HFFc6 (cell line): ENCODE measurements at regions not wholly inside any gene's neighbourhood (a gene's known extent, or its start where the extent isn't known, plus 50 kb on each side); places are given as distances from the start of the nearest gene placed in this dataset.

Experiments used
- DNase-seq: peaks from one replicate; pipeline ENCODE4 v3.0.0-alpha.2; 2018
- H3K27ac Mint-ChIP-seq: 2 replicates; pipeline ENCODE4 v1.8.0; 2020; ENCODE audit warnings: mild to moderate bottlenecking, mixed read lengths
- H3K27me3 Mint-ChIP-seq: 2 replicates; pipeline ENCODE4 v1.8.0; 2021; ENCODE audit warnings: mild to moderate bottlenecking, moderate library complexity, mixed read lengths; ENCODE audit not compliant: insufficient read depth
- H3K36me3 Mint-ChIP-seq: 2 replicates; pipeline ENCODE4 v1.8.0; 2021; ENCODE audit warnings: low read depth, mixed read lengths
- H3K4me1 Mint-ChIP-seq: 2 replicates; pipeline ENCODE4 v1.8.0; 2020; ENCODE audit warnings: low read depth, mixed read lengths
- H3K4me3 Mint-ChIP-seq: 2 replicates; pipeline ENCODE4 v1.8.0; 2020; ENCODE audit warnings: mild to moderate bottlenecking, moderate library complexity, mixed read lengths
- H3K9me3 Mint-ChIP-seq: 2 replicates; pipeline ENCODE4 v1.8.0; 2020; ENCODE audit warnings: mild to moderate bottlenecking, mixed read lengths
- TF ChIP-seq, protein P1 (sequence below): fragments of 200-600 bp; sonication (generic); IDR thresholded peaks from 2 replicates; pipeline ENCODE4 v1.5.0; 2021; ENCODE audit warnings: antibody characterized with exemption, mild to moderate bottlenecking

- Mint-ChIP-seq H3K4me3 (peak overlapping the region; percentile 3; the same call in 1 of the 2 replicates), H3K9me3 (no peaks in the 10 kb centered on the region), H3K36me3 (no peaks in the 10 kb centered on the region), H3K27ac (peak overlapping the region; percentile 56; the same call in 1 of the 2 replicates), H3K27me3 (no peaks in the 10 kb centered on the region), H3K4me1 (peaks cover 58% of the 10 kb centered on the region)
- no peak for DNase-seq
- TF ChIP-seq, protein P1, sequence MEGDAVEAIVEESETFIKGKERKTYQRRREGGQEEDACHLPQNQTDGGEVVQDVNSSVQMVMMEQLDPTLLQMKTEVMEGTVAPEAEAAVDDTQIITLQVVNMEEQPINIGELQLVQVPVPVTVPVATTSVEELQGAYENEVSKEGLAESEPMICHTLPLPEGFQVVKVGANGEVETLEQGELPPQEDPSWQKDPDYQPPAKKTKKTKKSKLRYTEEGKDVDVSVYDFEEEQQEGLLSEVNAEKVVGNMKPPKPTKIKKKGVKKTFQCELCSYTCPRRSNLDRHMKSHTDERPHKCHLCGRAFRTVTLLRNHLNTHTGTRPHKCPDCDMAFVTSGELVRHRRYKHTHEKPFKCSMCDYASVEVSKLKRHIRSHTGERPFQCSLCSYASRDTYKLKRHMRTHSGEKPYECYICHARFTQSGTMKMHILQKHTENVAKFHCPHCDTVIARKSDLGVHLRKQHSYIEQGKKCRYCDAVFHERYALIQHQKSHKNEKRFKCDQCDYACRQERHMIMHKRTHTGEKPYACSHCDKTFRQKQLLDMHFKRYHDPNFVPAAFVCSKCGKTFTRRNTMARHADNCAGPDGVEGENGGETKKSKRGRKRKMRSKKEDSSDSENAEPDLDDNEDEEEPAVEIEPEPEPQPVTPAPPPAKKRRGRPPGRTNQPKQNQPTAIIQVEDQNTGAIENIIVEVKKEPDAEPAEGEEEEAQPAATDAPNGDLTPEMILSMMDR, result no peak
These were observed 182.8 kb downstream of the NRIP1 start for GRCh38 chr21:14881863-14882499.

DNA sequence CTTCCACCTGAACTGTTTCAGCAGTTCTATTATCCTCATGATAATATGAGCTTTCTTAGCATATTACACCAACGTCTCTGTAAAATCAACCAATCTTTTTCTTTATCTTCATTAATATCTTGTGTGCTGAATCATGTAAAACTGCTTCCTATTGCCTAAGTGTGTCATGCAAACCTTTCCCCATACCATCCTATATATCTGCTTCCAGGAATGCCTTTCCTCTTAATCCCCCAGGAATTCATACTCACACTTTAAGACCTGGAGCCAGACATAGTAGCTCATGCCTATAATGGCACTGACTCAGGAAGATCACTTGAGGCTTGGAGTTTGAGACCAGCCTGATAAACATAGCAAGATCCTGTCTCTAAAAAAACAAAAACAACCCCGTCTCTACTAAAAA lies 183.9 kb downstream of the NRIP1 start:
- H3K4me1 Mint-ChIP-seq, result peaks cover 69% of the 10 kb centered on the region
- DNase-seq, result peak; percentile 87
- H3K9me3 Mint-ChIP-seq, result no peaks in the 10 kb centered on the region
- H3K27ac Mint-ChIP-seq, result peak overlapping the region; percentile 36
- H3K36me3 Mint-ChIP-seq, result no peaks in the 10 kb centered on the region
- TF ChIP-seq, protein P1, result no peak; the same call in 1 of the 2 replicates
- peak overlapping the region; percentile 17; the same call in 1 of the 2 replicates for H3K4me3 Mint-ChIP-seq
- no peaks in the 10 kb centered on the region for H3K27me3 Mint-ChIP-seq

GRCh38 chr21:14879458-14879857 lies 185.3 kb downstream of the NRIP1 start:
- Mint-ChIP-seq H3K36me3 (no peaks in the 10 kb centered on the region), H3K4me3 (no peak overlapping the region), H3K4me1 (peaks cover 83% of the 10 kb centered on the region), H3K27me3 (peaks cover 2% of the 10 kb centered on the region; the same call in 1 of the 2 replicates), H3K27ac (peak overlapping the region; percentile 59; the same call in 1 of the 2 replicates), H3K9me3 (no peaks in the 10 kb centered on the region)
- TF ChIP-seq, protein P1, result no peak
- no peak for DNase-seq

DNA sequence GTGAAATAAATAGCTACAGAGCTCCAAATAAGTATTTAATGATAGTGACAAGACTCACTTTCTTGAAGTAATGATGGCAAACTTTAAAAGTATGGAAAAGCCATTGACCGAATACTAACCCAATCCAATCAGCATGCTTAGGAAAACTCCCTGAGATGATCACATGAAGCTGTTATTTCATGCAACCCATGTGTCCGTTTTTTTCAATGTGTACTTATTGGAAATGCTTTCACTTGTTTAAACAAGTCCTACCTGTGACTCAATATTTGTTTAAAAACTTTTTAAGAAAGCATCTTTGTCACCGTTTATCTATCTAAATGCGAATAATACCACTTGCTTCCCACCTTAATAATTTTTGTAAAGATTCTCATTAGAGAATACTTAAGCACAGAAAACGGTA lies 185.8 kb downstream of the NRIP1 start:
- no peak for DNase-seq
- peaks cover 2% of the 10 kb centered on the region; the same call in 1 of the 2 replicates for H3K27me3 Mint-ChIP-seq
- no peaks in the 10 kb centered on the region for H3K36me3 Mint-ChIP-seq
- no peaks in the 10 kb centered on the region for H3K9me3 Mint-ChIP-seq
- TF ChIP-seq, protein P1, result no peak
- H3K4me1 Mint-ChIP-seq, result peaks cover 83% of the 10 kb centered on the region
- no peak overlapping the region for H3K27ac Mint-ChIP-seq
- H3K4me3 Mint-ChIP-seq, result no peak overlapping the region

GRCh38 chr21:14877581-14878228 lies 187.1 kb downstream of the NRIP1 start:
- TF ChIP-seq, protein P1, result no peak
- peaks cover 2% of the 10 kb centered on the region; the same call in 1 of the 2 replicates for H3K27me3 Mint-ChIP-seq
- H3K4me3 Mint-ChIP-seq, result peak overlapping the region; percentile 49
- no peaks in the 10 kb centered on the region for H3K36me3 Mint-ChIP-seq
- H3K9me3 Mint-ChIP-seq, result no peaks in the 10 kb centered on the region
- peaks cover 82% of the 10 kb centered on the region for H3K4me1 Mint-ChIP-seq
- H3K27ac Mint-ChIP-seq, result peak overlapping the region; percentile 62
- peak; percentile 22 for DNase-seq
